ENCODE measurements at regions not wholly inside any gene's neighbourhood (a gene's known extent, or its start where the extent isn't known, plus 50 kb on each side); places are given as distances from the start of the nearest gene placed in this dataset.

DNA sequence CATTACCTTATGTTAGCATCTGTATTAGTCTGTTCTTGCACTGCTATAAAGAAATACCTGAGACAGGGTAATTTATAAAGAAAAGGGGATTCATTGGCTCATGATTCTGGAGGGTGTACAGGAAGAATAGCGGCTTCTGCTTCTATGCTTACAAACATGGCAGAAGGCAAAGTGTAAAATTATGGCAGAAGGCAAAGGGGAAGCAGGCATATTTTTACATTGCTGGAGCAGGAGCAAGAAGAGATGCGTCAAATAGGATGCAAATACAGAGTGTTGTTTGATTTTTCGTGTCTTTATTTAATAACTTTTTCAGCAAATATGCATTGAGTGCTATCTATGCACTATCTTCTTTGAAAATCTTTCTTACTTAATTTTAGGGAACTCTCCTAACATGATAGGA lies 210.7 kb upstream of the SSTR1 start:
- H3K27ac ChIP-seq = no peak overlapping the region
- 94% methylated on average over 3 of the region's 3 CpGs for WGBS, 2 donors
- H3K9me3 ChIP-seq = no peaks in the 10 kb centered on the region
- DNase-seq = no peak
- no peaks in the 10 kb centered on the region for H3K36me3 ChIP-seq
- ATAC-seq = no peak
- H3K4me1 ChIP-seq = no peaks in the 10 kb centered on the region
- TF ChIP-seq, protein P1, sequence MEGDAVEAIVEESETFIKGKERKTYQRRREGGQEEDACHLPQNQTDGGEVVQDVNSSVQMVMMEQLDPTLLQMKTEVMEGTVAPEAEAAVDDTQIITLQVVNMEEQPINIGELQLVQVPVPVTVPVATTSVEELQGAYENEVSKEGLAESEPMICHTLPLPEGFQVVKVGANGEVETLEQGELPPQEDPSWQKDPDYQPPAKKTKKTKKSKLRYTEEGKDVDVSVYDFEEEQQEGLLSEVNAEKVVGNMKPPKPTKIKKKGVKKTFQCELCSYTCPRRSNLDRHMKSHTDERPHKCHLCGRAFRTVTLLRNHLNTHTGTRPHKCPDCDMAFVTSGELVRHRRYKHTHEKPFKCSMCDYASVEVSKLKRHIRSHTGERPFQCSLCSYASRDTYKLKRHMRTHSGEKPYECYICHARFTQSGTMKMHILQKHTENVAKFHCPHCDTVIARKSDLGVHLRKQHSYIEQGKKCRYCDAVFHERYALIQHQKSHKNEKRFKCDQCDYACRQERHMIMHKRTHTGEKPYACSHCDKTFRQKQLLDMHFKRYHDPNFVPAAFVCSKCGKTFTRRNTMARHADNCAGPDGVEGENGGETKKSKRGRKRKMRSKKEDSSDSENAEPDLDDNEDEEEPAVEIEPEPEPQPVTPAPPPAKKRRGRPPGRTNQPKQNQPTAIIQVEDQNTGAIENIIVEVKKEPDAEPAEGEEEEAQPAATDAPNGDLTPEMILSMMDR (IDR thresholded peaks at IDR 0.05) = no peak
- H3K4me3 ChIP-seq = no peak overlapping the region
- H3K27me3 ChIP-seq = no peaks in the 10 kb centered on the region
- intact Hi-C loops (cut with DNase I) = no loop called here

DNA sequence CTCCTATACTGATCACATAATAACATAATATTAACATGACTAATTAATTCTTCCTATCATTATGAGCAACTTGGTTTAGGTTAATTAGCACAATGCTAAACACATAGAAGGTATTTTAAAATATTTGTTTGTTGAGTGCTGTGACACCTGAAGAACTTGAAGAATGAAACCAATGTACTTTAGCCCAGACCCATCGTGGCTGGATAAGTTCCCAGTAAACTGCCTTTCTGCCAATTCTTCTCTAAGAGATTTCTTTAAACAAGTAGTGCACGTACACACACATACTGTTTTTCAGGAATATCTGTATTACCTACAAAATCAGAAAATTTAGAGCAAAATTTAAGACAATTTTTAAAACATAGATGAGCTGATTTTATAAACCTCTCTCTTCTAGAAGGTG lies 207.4 kb upstream of the SSTR1 start:
- ATAC-seq (no peak), DNase-seq (no peak)
- intact Hi-C loops (cut with DNase I) = no loop called here
- H3K4me1 ChIP-seq = no peaks in the 10 kb centered on the region
- H3K27ac ChIP-seq = no peak overlapping the region
- H3K36me3 ChIP-seq = no peaks in the 10 kb centered on the region
- TF ChIP-seq, protein P1 (IDR thresholded peaks at IDR 0.05) = no peak
- no peak overlapping the region for H3K4me3 ChIP-seq
- no peaks in the 10 kb centered on the region for H3K27me3 ChIP-seq
- H3K9me3 ChIP-seq = no peaks in the 10 kb centered on the region
- 65 to 67% methylated on average over 2 of the region's 2 CpGs for WGBS, 2 donors

DNA sequence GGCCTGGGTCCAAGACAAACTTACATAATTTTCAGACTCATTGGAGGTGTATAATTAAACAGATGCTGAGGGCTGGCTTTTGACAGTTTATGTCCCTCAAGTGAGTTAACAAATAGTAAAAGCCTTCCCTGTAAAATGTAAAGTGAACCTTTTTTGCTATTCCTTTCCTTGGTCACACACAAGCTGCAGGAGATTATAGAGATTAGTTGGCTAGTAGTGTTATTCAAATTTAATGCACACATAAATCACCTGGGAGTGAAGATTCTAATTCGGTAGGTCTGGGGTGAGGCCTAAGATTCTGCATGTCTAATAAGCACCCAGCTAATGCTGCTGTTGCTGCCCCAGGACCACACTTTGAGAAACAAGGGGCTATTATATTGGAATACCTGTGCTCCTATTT lies 206.2 kb upstream of the SSTR1 start:
- ATAC-seq (no peak), DNase-seq (no peak)
- no peaks in the 10 kb centered on the region for H3K36me3 ChIP-seq
- H3K4me3 ChIP-seq = no peak overlapping the region
- no peaks in the 10 kb centered on the region for H3K27me3 ChIP-seq
- H3K9me3 ChIP-seq = no peaks in the 10 kb centered on the region
- TF ChIP-seq, protein P1 (IDR thresholded peaks at IDR 0.05) = no peak
- 52 to 59% methylated on average over 1 of the region's 1 CpG for WGBS, 2 donors
- intact Hi-C loops (cut with DNase I) = no loop called here
- H3K4me1 ChIP-seq = no peaks in the 10 kb centered on the region
- H3K27ac ChIP-seq = no peak overlapping the region

DNA sequence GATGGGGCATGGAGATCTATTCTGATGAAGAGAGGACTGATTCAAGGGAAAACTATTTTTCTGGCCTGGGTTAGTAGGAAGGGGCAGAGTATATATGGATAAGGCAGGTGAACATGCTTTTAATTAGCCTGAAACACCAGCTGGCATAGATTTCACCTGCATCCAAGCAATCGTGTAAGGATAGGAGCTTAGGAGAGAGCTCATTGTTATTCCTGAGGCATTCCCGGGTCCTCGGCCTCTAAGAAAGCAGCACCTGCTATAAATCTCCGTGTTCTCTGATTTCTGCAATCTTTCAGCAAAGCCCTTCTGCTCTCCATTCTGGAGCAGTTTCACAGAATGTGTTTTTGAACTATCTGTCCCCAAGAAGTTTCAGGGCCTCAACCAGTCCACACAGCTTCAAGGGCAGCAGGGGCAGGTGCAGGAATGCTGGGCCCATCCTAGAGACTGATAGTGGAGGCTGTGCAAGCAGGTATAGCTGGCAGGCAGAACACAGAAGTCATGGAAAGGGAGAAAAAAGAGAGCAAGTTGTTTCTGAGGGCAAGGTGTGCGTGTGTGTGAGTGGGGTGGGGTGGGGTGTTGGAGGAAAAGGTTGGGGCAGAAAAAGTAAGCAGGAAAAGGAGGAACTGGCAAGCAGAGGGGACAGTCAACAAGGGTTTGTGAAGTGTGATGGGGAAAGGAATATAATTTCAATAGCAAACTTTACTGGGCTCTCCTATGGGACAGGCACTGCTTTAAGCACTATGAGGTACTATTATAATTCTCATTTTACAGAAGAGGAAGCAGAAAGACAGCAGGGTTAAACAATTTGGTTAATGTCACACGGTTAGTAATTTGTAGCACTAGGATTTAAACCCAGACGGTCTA lies 203.7 kb upstream of the SSTR1 start:
- Histone ChIP-seq H3K36me3 (no peaks in the 10 kb centered on the region), H3K4me1 (no peaks in the 10 kb centered on the region), H3K27me3 (no peaks in the 10 kb centered on the region), H3K9me3 (no peaks in the 10 kb centered on the region), H3K4me3 (no peak overlapping the region), H3K27ac (no peak overlapping the region)
- DNase-seq (no peak), ATAC-seq (no peak)
- WGBS, 2 donors = 60 to 70% methylated on average over 7 of the region's 7 CpGs
- TF ChIP-seq, protein P1 (IDR thresholded peaks at IDR 0.05) = no peak
- intact Hi-C loops (cut with DNase I) = no loop called here

Measured in heart right ventricle (tissue), 16 donors.